K562 (cell line): ENCODE measurements at regions not wholly inside any gene's neighbourhood (a gene's known extent, or its start where the extent isn't known, plus 50 kb on each side); places are given as distances from the start of the nearest gene placed in this dataset.

Experiments used
- ATAC-seq: fragments of 200-7000 bp; cut with Tn5 transposase; 3 replicates; pipeline ENCODE4 v1.9.1; 2020; ENCODE audit warnings: moderate library complexity
- BruUV-seq: library from RNA; stranded (reverse); fragments of 400-500 nt; replicated peaks from 2 replicates; lab custom pipeline; 2021; lab: Mats Ljungman, UMichigan
- CTCF ChIA-PET: fragments of 300-600 bp; formaldehyde crosslinking; extraction: SDS; loops from one replicate; lab custom pipeline; 2021; ENCODE audit warnings: low intra/inter-chr PET ratio; lab: Yijun Ruan, JAX
- POLR2A ChIA-PET: fragments of 300-600, 350-650 bp; sonication (Branson Sonifier 250); formaldehyde crosslinking; extraction: SDS; loops from one replicate; lab custom pipeline; 2021; ENCODE audit warnings: antibody characterized with exemption, inconsistent platforms; lab: Yijun Ruan, JAX
- DNase-seq, 4 experiments: peaks; one replicate each; pipeline versions ENCODE4 v3.0.0 to v3.0.0-alpha.2; 2011 to 2018; ENCODE audit warnings: low spot score in 3 of 4, mixed read lengths in 3 of 4; ENCODE audit errors: extremely low read depth in 1 of 4
- FAIRE-seq: peaks from 2 replicates; lab custom pipeline; 2011; peaks lifted over from hg19 to GRCh38; lab: Jason Lieb, UNC
- H2AFZ ChIP-seq: 2 replicates; pipeline ENCODE4 v1.6.0; 2011; ENCODE audit warnings: low read depth, low read length, control low read depth, inconsistent platforms
- H3K27ac ChIP-seq: fragments of 200-600 bp; 3 replicates; pipeline ENCODE4 v1.8.0; 2011; ENCODE audit warnings: low read depth, mild to moderate bottlenecking, control low read depth, inconsistent platforms, low read length, moderate library complexity, mixed read lengths; ENCODE audit errors: extremely low read depth
- H3K27me3 ChIP-seq, 2 experiments: fragments of 300-600 bp in 1 of 2; 2 replicates in 1 of 2; 3 replicates in 1 of 2; pipeline versions ENCODE4 v1.6.0 to v1.8.0; 2011; ENCODE audit warnings: inconsistent platforms in 2 of 2, low read length in 2 of 2, mild to moderate bottlenecking in 1 of 2, mixed read lengths in 1 of 2, moderate library complexity in 1 of 2; ENCODE audit not compliant: control insufficient read depth in 2 of 2, insufficient read depth in 2 of 2
- H3K36me3 ChIP-seq: fragments of 300-600 bp; 3 replicates; pipeline ENCODE4 v1.8.0; 2011; ENCODE audit warnings: mild to moderate bottlenecking, low read length, inconsistent platforms; ENCODE audit not compliant: control insufficient read depth, insufficient read depth
- H3K4me1 ChIP-seq, 2 experiments: fragments of 200-600 bp in 1 of 2; replicated peaks in 1 of 2; 2 replicates in 1 of 2; 3 replicates in 1 of 2; pipeline versions ENCODE4 v1.5.1 to v1.8.0; 2011; ENCODE audit warnings: inconsistent platforms in 2 of 2, low read length in 2 of 2, mild to moderate bottlenecking in 1 of 2, mixed read lengths in 1 of 2, moderate library complexity in 1 of 2; ENCODE audit not compliant: control insufficient read depth in 2 of 2, insufficient read depth in 2 of 2
- H3K4me2 ChIP-seq: 2 replicates; pipeline ENCODE4 v1.6.1; 2011; ENCODE audit warnings: low read length, control low read depth, inconsistent platforms, mixed read lengths; ENCODE audit not compliant: insufficient read depth
- H3K4me3 ChIP-seq: fragments of 200-600 bp; sonication (generic), shearing (Covaris generic); 2 replicates; pipeline ENCODE4 v1.5.1; 2016; ENCODE audit warnings: control low read depth, inconsistent platforms
- H3K79me2 ChIP-seq: fragments of 200-600 bp; 3 replicates; pipeline ENCODE4 v1.8.0; 2011; ENCODE audit warnings: low read length, inconsistent platforms; ENCODE audit not compliant: control insufficient read depth, insufficient read depth
- H3K9ac ChIP-seq, 2 experiments: 2 replicates each; pipeline versions ENCODE4 v1.6.0 to v1.6.1; 2011; ENCODE audit warnings: low read depth in 2 of 2, low read length in 2 of 2, control low read depth in 1 of 2, inconsistent platforms in 1 of 2, mild to moderate bottlenecking in 1 of 2, mixed read lengths in 1 of 2; ENCODE audit not compliant: insufficient read depth in 1 of 2
- H3K9me1 ChIP-seq: one replicate; pipeline ENCODE4 v1.6.0; 2011; ENCODE audit warnings: inconsistent platforms, mild to moderate bottlenecking, low read length, moderate library complexity; ENCODE audit not compliant: control insufficient read depth, insufficient read depth
- H3K9me3 ChIP-seq: replicated peaks from 2 replicates; pipeline ENCODE4 v1.5.1; 2011; ENCODE audit warnings: low read depth, low read length, inconsistent platforms; ENCODE audit not compliant: control insufficient read depth, insufficient read depth
- H4K20me1 ChIP-seq: replicated peaks from 2 replicates; pipeline ENCODE4 v1.6.1; 2011; ENCODE audit warnings: low read length, inconsistent platforms, mixed read lengths; ENCODE audit not compliant: control insufficient read depth, insufficient read depth
- CEBPB ChIP-seq: fragments of 450-650 bp; IDR thresholded peaks from 2 replicates; pipeline ENCODE4 v1.6.1; 2016; ENCODE audit warnings: missing genetic modification characterization, missing compliant biosample characterization
- CEBPG ChIP-seq, 3 experiments: fragments of 200-800 bp in 1 of 3; sonication (Bioruptor generic) in 1 of 3; sonication (generic) in 1 of 3; formaldehyde crosslinking in 1 of 3; IDR thresholded peaks in 2 of 3; conservative IDR thresholded peaks in 1 of 3; 2 replicates each; pipeline versions ENCODE4 v1.6.1 to v1.8.0; 2016 to 2022; ENCODE audit warnings: missing compliant biosample characterization in 2 of 3, missing genetic modification characterization in 2 of 3, mild to moderate bottlenecking in 1 of 3, missing genetic modification reagents in 1 of 3
- ELF4 ChIP-seq: fragments of 450-650 bp; formaldehyde crosslinking; IDR thresholded peaks from 2 replicates; pipeline ENCODE4 v1.4.0; 2022; ENCODE audit warnings: missing genetic modification characterization
- HIVEP1 ChIP-seq: fragments of 250-450 bp; sonication (Bioruptor Pico); IDR thresholded peaks from 2 replicates; pipeline ENCODE4 v1.4.0; 2020; ENCODE audit warnings: mild to moderate bottlenecking
- SAFB ChIP-seq: fragments of 200-400 bp; formaldehyde crosslinking; IDR thresholded peaks from 2 replicates; pipeline ENCODE4 v1.6.1; 2017; ENCODE audit warnings: low read depth, low read length, borderline replicate concordance
- YY1 ChIP-seq, 3 experiments: IDR thresholded peaks; 2 replicates each; pipeline ENCODE4 v1.6.1; 2011; ENCODE audit warnings: low read length in 2 of 3, mild to moderate bottlenecking in 2 of 3, moderate library complexity in 2 of 3, borderline replicate concordance in 1 of 3, control low read depth in 1 of 3, low read depth in 1 of 3; ENCODE audit not compliant: insufficient read depth in 3 of 3, insufficient replicate concordance in 2 of 3, control insufficient read depth in 1 of 3, insufficient read length in 1 of 3; ENCODE audit errors: extremely low read depth in 1 of 3
- WGBS: fragments of 100-300 bp; shearing (Covaris generic); methylation state at CpG from one replicate; pipeline ENCODE4 v1.1.6; 2016; ENCODE audit warnings: low coverage, mixed read lengths; ENCODE audit not compliant: insufficient coverage; ENCODE audit errors: missing lambda C conversion rate; 5-methylcytosine and 5-hydroxymethylcytosine counted together
- in situ Hi-C: fragments of 300-500 bp; cut with MboI; formaldehyde crosslinking; loops from 4 replicates; pipeline ENCODE4 v1.15.0; 2018; ENCODE audit warnings: inconsistent platforms, mixed read lengths
- intact Hi-C: fragments of 100-400 bp; cut with micrococcal nuclease; formaldehyde crosslinking; loops from 2 replicates; pipeline ENCODE4 v1.14.2; 2022
- TF ChIP-seq, protein P1 (sequence below): fragments of 450-650 bp; formaldehyde crosslinking; conservative IDR thresholded peaks from 2 replicates; pipeline ENCODE4 v1.4.0; 2022; ENCODE audit warnings: mild to moderate bottlenecking, missing genetic modification characterization

- TF ChIP-seq CEBPG (CRISPR knock-in tag; IDR thresholded peaks at IDR 0.05) (no peak), CEBPG (tag; conservative IDR thresholded peaks at IDR 0.05 in 1 of 2, IDR thresholded peaks at IDR 0.05 in 1 of 2) (peak in 1 of 2 experiments; percentile 65; a peak in 2 of 4 replicates), HIVEP1 (no peak), CEBPB (peak; percentile 39; the same call in 1 of the 2 replicates)
- Histone ChIP-seq H3K4me3 (no peak overlapping the region), H3K79me2 (no peaks in the 10 kb centered on the region), H4K20me1 (no peaks in the 10 kb centered on the region), H2AFZ (no peak overlapping the region), H3K4me2 (no peak overlapping the region), H3K9me3 (no peaks in the 10 kb centered on the region), H3K27me3 (peaks cover 0 to 11% of the 10 kb centered on the region in 2 experiments; a peak in 1 of 5 replicates), H3K9me1 (no peaks in the 10 kb centered on the region), H3K27ac (no peak overlapping the region), H3K36me3 (no peaks in the 10 kb centered on the region), H3K9ac (no peak overlapping the region), H3K4me1 (no peaks in the 10 kb centered on the region)
- FAIRE-seq: no peak
- POLR2A ChIA-PET: no interaction called here
- 0% methylated on average over 3 of the region's 3 CpGs for WGBS
- DNase-seq: no peak
- intact Hi-C loops (no loop called here), in situ Hi-C loops (no loop called here)
- no TSS peak for BruUV-seq
- CTCF ChIA-PET: no interaction called here
- no peak for ATAC-seq
Observed at GRCh38 chr18:7334973-7335568, 104.2 kb downstream of the LRRC30 start.

GRCh38 chr18:7336623-7337022 lies 105.7 kb downstream of the LRRC30 start:
- FAIRE-seq: no peak
- H3K9ac ChIP-seq: no peak overlapping the region
- no peaks in the 10 kb centered on the region for H3K9me3 ChIP-seq
- H3K9me1 ChIP-seq: no peaks in the 10 kb centered on the region
- TF ChIP-seq YY1 (IDR thresholded peaks at IDR 0.05; ENCODE audit: borderline replicate concordance in 1 of 3, control insufficient read depth in 1 of 3, extremely low read depth in 1 of 3, insufficient read depth in 3 of 3, insufficient read length in 1 of 3, insufficient replicate concordance in 2 of 3, low read depth in 1 of 3, low read length in 2 of 3) (no peak), ELF4 (CRISPR knock-in tag) (no peak), SAFB (no peak)
- TF ChIP-seq, protein P1, sequence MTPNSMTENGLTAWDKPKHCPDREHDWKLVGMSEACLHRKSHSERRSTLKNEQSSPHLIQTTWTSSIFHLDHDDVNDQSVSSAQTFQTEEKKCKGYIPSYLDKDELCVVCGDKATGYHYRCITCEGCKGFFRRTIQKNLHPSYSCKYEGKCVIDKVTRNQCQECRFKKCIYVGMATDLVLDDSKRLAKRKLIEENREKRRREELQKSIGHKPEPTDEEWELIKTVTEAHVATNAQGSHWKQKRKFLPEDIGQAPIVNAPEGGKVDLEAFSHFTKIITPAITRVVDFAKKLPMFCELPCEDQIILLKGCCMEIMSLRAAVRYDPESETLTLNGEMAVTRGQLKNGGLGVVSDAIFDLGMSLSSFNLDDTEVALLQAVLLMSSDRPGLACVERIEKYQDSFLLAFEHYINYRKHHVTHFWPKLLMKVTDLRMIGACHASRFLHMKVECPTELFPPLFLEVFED (CRISPR knock-in tag): no peak
- no peak overlapping the region for H3K4me2 ChIP-seq
- no peak overlapping the region for H3K4me3 ChIP-seq
- H3K4me1 ChIP-seq: no peaks in the 10 kb centered on the region
- ChIA-PET CTCF (no interaction called here), POLR2A (no interaction called here)
- no TSS peak for BruUV-seq
- WGBS: 0% methylated on average over 1 of the region's 1 CpG
- no peaks in the 10 kb centered on the region for H3K79me2 ChIP-seq
- H2AFZ ChIP-seq: no peak overlapping the region
- H3K36me3 ChIP-seq: no peaks in the 10 kb centered on the region
- in situ Hi-C loops (no loop called here), intact Hi-C loops (no loop called here)
- H4K20me1 ChIP-seq: no peaks in the 10 kb centered on the region
- H3K27me3 ChIP-seq: peaks cover 0 to 11% of the 10 kb centered on the region in 2 experiments; a peak in 1 of 5 replicates
- H3K27ac ChIP-seq: no peak overlapping the region
- no peak for ATAC-seq
- no peak for DNase-seq
